Frontal cortex (tissue), 3 donors: ENCODE measurements at regions not wholly inside any gene's neighbourhood (a gene's known extent, or its start where the extent isn't known, plus 50 kb on each side); places are given as distances from the start of the nearest gene placed in this dataset.

ENCODE experiments used
- DNase-seq, 2 donors: peaks; one replicate each; pipeline ENCODE4 v3.0.0; 2012; ENCODE audit warnings: low spot score in 2 of 2
- FAIRE-seq: peaks from 2 replicates; lab custom pipeline; 2012; peaks lifted over from hg19 to GRCh38; lab: Jason Lieb, UNC
- donor health status: control.
- donor health status: control.
- donor health status: control.

DNA sequence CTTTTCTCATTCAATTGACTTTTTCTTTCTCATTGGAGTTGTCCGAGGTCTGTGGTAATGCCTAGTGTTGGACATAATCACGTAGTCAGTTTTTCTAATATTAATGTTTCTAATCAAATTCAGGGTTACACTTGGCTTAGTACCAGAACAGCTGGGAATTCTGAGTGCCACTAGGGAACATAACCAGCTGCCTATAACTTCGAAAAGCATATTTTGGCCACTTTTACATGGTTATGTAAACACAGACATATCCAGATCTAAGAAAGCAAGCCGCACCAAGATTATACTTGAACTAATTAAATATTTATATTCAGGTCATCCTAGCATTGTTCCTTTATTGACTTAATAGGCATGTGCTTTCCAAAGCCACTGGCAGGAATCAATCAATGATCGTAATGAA, 91.1 kb upstream of the ARHGAP28 start:
- FAIRE-seq: no peak
- no peak for DNase-seq

DNA sequence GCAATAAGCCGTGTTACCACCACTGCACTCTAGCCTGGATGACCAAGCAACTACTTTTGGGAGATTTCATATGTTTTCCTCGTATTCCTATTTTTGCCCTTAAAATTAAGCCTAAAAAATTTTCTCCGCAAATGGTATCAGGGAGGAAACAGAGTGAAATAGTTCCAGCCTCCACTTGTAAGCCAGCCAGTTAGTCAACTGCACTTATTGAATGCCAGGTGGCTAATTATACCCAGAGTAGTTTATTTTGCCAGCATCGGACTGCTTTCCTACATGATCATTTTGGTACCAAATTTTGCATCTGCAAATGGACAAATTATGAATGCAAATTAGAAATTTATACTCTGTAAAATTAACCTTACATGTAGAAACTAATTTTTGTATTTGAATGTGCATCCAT, 90.2 kb upstream of the ARHGAP28 start:
- FAIRE-seq (no peak), DNase-seq (no peak)

DNA sequence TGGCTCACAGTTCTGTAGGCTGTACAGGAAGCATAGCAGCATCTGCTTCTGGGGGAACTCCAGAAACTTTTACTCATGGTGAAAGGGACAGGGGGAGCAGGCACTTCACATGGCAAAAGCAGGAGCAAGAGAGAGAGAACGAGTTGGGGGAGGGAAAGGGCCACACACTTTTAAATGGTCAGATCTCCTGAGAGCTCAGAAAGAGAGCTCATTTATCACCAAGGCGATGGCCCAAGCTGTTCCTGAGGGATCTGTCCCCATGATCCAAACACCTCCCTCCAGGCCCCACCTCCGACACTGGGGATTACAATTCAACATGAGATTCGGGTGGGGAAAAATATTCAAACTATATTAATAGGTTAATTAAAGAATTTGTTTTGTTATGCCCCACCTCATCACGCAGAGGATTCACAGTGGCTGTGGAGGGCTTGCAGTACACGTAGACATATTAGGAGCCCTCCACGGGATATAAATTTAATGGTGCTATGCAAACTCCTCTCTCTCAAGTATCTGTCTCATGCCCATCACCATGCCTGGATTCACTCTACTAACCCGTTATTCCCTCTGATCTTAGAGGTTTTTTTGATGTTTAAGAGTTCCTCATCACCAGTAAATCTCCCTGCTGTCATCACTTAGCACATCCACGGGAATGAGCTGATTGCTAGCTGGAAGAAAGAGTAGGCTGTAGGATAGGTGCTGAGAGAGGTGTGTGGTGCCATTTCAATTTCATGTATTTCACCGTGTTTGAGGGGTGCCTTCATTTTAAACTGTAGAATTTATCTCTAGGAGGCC, 84.5 kb upstream of the ARHGAP28 start:
- no peak for DNase-seq
- no peak for FAIRE-seq

DNA sequence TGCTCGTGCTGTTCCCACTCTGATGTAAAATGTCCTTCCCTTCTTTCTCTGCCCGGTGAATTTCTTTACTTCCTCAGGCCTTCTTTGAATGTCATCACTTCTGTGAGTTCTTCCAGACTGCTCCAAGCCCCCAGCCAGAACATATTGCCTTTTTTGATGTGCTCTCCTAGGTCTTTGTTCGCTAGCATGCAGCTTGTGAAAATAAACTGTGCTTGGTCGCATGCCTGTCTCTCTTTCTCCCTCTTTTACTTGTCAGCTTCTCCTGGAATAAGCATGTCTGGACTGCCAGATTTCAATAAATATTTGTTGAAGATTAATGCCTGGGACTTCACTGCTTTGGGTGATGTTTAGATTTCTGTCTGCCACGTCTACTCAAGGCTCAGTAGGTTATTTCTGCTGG, 82.7 kb upstream of the ARHGAP28 start:
- FAIRE-seq: no peak

DNA sequence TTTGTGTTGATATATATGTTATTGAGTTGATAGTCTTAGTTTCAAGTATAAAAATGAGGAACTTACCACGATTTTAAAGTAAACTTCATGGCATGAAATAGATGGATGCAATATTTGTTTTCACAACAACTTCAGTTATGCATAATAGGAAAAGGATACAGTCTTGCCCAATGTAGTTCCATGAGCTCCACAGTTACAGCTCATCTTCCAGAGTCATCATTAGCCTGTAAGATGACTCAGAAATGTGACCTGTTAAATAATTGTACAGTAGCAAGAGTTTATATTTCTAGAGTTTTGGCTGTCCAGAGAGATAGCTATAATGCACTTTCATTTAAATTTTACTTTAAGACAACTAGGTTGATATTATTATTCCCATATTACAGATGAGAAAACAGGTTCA, 80.9 kb upstream of the ARHGAP28 start:
- DNase-seq (no peak), FAIRE-seq (no peak)

More for the DNA sequence above, 82.7 kb upstream of the ARHGAP28 start:
- DNase-seq: no peak

DNA sequence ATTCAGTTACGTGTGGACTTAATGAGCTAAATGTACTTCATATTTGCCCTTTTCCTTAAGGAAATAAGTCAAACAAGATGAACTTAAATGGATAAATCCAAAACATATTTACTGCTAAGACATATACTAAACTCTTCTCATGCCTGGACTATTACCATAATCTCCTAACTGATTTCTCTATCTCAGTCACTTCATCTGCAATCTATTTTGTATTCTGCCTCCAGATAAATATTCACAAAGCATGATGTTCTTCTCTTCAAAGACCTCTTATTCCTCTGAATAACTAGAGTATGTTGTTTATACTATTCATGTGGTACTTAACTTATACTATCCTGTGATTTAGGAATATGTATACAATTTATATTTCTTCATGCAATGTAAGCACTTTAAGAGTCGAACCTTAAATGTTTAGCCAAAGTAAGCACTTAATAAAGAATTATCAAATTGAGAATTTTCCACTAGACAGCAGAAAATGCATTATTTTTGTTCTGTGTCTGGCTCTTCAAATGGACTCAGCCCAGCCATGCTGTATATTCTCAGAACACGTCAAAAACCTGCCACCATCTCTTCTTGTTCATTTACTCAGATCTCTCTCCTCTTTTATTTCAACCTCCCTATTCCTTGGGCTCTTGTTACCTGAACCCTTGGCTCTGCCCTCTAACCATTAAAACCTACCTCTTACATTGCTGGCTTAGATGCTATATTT, 79.9 kb upstream of the ARHGAP28 start:
- DNase-seq: no peak

DNA sequence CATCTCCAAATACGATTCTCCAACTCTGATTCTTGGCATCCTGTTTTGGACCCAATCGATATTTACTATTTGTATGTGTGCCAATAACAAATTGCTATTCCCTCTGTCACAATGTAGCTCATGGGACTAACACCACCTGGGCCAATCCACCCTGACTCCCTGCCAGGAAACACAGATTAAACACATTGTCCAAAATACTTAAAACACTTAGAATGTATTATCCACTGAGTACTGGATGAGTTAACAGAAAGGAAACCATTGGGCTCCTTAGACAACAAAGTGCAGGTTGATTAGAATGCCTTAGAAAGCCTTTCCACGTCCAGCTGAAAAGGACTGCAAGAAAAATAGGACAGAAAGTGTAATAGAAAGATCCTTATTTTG, 79.4 kb upstream of the ARHGAP28 start:
- no peak for DNase-seq
- FAIRE-seq: no peak

More for the DNA sequence above, 79.9 kb upstream of the ARHGAP28 start:
- no peak for FAIRE-seq

DNA sequence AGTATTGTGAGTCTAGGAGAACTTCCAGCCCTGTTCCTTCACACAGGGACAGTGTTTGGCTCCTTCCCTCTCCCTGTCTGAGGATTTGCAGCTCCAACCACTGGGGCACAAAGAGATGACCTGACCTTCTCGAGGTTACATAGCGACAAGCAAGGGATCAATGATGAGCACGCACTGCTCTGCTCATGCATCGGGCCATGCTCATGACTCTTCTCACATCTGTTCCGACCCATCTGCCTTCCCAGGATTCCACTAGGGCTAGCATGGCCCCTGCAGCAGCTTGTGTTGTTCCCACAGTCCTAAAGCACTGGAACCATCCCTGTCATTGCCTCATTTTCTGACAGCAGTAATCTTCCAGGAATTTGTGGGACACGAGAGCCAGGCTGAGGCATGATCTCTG, 78.8 kb upstream of the ARHGAP28 start:
- DNase-seq (no peak), FAIRE-seq (no peak)

DNA sequence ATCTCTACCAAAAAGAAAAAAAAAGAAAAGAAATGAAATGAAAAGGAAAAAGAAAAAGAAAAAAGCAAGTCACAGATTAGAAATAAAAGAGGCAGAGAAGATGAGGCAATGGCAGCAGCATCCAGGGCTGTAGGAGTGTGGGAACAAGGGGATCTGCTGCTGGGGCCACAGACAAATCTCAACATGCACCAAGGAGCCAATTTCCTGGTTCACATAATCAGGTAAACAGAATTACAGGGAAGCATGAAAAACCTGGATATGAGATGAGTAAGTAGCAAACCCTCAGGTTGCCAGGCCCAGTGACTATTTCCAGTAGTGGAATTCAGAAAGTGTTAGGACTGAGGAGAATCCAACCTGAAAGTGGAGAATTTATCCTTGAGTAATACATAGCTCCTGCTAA, 77.4 kb upstream of the ARHGAP28 start:
- no peak for DNase-seq
- no peak for FAIRE-seq

DNA sequence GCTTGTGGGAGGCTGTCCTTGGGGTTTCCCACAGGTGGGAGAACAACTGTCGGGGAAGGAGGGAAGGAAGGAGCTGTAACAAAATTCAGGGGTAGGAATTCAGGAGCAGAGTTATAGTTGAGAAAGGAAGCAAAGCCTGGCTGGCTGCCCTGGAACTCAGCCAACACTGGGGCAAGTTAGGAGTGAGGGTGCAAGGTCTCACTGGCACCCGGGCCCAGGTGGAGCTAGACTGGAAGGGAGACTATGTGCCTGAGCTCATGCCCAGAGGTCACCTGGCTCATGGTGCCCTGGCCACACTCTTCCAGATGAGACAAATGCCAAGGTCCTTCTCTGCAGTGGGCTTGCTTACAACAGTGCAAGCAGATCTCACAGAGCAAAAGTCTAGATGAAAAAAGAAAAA, 75.6 kb upstream of the ARHGAP28 start:
- DNase-seq (no peak), FAIRE-seq (no peak)

DNA sequence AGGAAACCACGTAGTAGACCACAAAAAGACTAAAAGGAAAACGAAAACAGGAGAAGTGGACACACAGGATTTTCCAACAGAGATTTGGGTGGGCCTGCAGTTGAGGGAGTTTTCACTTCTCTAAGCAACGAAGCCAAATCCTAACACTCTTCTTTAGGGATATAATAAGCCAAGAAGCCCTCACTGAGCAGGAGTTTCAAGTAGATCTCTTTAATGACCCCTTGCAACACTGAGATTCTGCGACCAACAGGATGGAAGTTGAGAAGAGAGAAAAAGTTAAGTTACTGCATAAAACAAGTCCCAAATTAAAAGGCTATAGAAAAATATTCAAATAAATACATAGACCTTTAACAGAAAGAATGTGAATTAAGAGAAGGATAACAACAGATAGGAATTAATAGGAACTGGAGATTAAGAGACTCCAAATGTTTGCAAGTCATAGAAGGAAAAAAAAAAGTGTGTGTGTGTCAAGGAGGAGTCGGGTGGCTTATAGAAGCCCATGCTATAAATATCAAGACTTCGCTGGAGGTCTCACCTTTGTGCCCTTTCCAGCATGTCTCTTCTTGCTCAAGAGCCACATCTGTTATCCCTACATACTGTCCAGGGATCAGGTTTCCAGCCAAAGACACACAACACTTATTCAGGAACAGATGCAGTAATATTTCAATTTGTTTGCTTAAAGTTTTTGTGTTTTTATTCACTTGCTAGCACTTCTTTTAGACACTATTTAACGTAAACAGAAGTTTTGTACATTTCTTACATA, 69.4 kb upstream of the ARHGAP28 start:
- no peak for FAIRE-seq

DNA sequence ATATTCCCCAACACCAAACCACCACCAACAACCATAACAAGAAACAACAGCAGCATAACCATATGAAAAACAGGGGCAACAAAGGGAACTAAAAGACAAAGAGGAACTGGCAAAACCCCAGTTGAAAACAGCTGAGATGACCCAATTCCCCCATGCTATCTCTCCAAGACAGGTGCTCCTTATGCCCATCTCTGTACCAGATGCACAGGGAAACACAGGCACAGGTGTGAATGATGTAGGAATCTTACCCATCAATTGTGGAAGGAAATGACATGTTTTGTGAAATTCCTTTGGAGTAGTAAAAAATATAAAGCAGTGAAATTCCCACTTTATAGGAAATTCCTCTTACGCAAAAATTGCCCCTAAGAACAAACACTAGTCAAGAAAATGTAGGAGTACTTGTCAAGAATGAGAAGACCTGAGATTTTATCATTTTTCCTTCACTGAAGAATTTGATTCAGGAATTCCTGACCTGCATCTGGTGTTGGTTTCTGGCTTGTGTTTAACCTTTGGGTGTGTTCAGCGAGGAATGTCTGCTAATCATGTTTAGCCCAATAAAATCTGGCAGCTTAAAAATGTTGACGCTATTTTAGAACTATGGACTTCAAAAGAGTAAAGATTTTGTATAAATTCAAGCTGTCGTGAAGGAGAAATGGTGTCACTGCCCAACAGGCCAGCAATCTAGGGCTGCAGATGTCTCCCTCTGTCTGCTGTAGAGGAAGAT, 67.7 kb upstream of the ARHGAP28 start:
- no peak for FAIRE-seq
- no peak for DNase-seq

More for the DNA sequence above, 69.4 kb upstream of the ARHGAP28 start:
- no peak for DNase-seq

DNA sequence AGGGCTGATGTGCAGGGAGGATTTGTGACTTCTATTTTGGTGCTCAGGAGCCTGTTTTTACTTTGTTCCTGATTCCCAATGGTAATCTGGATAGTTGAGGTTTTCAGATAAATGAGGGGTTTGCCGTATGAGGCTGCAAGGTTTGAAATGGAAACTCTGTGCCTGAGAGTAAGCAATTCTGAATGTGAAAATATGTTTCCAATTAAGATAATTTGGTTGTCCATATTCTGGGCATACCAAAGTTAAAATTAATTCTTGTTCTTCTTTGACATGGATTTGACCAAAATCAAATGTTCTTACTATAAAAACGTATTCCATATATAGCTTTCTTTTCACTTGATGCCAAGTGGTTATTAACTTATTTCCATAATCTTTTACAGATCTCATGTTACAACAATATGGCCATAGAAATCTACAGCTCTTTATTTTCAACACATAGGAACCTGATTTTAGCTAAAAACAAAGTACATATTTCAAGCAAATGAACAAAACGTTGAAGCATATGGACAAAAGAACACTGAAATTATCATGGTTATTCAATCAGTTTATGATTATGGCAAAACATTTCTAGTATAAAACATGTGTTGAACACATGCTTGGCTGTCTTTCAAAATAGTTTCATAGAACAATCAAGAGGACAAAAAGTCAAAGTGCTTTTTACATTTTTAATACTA, 63.4 kb upstream of the ARHGAP28 start:
- DNase-seq (no peak), FAIRE-seq (no peak)

DNA sequence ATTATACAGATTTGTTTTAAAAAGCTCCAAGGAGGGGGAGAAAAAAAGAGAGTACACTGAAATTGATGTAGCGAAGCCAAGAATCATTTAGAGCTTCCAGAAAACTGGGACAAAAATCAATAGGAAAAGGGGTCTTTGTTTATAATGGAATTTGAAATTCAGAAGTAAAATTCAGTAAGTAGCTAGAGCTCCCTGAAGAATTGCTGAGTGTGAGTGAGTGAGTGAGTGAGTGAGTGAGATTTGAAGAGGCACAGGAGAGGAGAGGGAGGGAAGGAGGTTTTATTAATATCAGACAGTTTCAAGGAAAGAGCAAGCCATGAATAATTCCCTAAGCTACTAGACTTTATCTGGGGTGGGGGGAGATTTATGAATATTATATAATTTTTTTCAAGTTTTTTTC, 60.7 kb upstream of the ARHGAP28 start:
- FAIRE-seq: no peak

DNA sequence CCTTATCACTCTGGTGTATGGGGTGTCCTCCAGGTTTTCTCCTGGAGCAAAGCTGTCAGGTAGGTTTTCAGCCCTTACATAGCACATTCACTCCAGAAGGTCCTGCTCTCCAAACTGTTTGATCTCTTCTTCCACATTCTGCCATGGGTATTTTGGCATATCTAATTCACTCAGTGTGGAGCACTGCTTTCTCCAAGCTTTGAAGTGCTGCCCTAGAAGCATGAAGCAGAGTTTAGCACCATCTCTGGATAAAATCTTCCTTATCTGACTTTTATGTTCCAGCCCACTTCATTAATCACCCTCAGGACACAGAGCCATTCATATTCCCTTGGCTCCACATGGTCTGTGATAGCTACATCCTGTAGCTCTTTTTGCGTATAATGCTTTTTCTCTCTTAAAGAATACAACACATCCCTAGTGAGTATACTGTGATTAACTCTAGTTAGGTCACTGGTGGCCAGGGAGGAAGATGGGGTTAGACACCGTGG, 56.7 kb upstream of the ARHGAP28 start:
- no peak for FAIRE-seq
- no peak for DNase-seq

More for the DNA sequence above, 60.7 kb upstream of the ARHGAP28 start:
- DNase-seq: no peak

DNA sequence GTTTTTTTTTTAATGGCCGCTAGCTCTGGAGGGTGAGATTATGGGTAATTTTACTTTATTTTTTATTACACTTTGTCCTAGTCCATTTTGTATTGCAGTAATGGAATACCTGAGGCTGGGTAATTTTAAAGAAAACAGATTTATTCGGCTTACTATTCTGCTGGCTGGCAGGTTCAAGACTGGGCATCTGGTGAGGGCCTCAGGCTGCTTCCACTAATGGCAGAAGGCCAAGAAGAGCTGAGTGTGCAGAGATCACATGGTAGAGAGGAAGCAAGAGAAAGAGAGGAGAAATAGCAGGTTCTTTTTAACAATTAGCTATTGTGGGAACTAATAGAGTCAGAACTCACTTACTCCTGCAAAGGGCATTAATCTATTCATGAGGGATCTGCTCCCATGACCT, 52.4 kb upstream of the ARHGAP28 start:
- FAIRE-seq (no peak), DNase-seq (no peak)

DNA sequence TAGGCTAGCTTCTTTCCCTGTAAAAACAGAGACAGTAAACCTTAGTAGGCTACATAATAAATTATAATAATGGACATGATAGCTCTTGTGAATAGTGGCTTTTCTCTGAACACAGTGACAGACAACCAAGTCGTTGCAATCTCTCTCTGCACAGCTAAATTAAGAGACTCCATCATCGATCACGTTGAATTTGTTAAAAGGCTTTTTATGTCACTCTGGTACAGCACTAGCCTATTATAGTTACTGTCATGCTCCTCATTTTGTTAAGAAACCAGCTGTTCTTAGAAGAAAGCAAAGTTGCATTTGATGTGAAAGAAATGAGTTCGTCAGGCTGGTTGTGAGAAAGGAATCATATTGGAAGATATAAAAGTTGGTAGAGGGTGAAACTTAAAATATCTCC, 50.3 kb upstream of the ARHGAP28 start:
- FAIRE-seq (no peak), DNase-seq (no peak)
